SU-DHL-6 (cell line): ENCODE measurements at regions not wholly inside any gene's neighbourhood (a gene's known extent, or its start where the extent isn't known, plus 50 kb on each side); places are given as distances from the start of the nearest gene placed in this dataset.
"Not testable (repeated sequence)": the region's sequence is repeated elsewhere in the genome, so short reads cannot be mapped to it uniquely, and the experiment has no call there.

Experiments used
- EZH2phosphoT487 ChIP-seq: fragments of 200-600 bp; sonication (generic), shearing (Covaris generic); conservative IDR thresholded peaks from 2 replicates; pipeline ENCODE4 v1.6.1; 2018; ENCODE audit warnings: mild to moderate bottlenecking, antibody characterized with exemption, low read length, moderate library complexity, mixed read lengths
- TF ChIP-seq, protein P1 (sequence below): fragments of 200-600 bp; sonication (generic); IDR thresholded peaks from one replicate; pipeline ENCODE4 v1.5.1; 2017; ENCODE audit warnings: antibody characterized with exemption, mild to moderate bottlenecking, low read length, moderate library complexity; ENCODE audit not compliant: insufficient read depth, poor library complexity, severe bottlenecking

GRCh38 chr6:158888171-158888570 is 69.0 kb upstream of the EZR start:
- TF ChIP-seq, protein P1, sequence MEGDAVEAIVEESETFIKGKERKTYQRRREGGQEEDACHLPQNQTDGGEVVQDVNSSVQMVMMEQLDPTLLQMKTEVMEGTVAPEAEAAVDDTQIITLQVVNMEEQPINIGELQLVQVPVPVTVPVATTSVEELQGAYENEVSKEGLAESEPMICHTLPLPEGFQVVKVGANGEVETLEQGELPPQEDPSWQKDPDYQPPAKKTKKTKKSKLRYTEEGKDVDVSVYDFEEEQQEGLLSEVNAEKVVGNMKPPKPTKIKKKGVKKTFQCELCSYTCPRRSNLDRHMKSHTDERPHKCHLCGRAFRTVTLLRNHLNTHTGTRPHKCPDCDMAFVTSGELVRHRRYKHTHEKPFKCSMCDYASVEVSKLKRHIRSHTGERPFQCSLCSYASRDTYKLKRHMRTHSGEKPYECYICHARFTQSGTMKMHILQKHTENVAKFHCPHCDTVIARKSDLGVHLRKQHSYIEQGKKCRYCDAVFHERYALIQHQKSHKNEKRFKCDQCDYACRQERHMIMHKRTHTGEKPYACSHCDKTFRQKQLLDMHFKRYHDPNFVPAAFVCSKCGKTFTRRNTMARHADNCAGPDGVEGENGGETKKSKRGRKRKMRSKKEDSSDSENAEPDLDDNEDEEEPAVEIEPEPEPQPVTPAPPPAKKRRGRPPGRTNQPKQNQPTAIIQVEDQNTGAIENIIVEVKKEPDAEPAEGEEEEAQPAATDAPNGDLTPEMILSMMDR = not testable (repeated sequence)
- not testable (repeated sequence) for TF ChIP-seq EZH2phosphoT487
